Lower lobe of right lung (tissue), 2 donors: ENCODE measurements at regions not wholly inside any gene's neighbourhood (a gene's known extent, or its start where the extent isn't known, plus 50 kb on each side); places are given as distances from the start of the nearest gene placed in this dataset.
"Not testable (repeated sequence)": the region's sequence is repeated elsewhere in the genome, so short reads cannot be mapped to it uniquely, and the experiment has no call there.

Experiments
- ATAC-seq, 2 donors: fragments of 200-7000 bp; cut with Tn5 transposase; one replicate each; pipeline ENCODE4 v1.9.1; 2020 to 2022; ENCODE audit warnings: mild to moderate bottlenecking in 2 of 2, moderate library complexity in 2 of 2
- DNase-seq: peaks from one replicate; pipeline ENCODE4 v3.0.0-alpha.2; 2020
- H3K27ac ChIP-seq: fragments of 200-600 bp; one replicate; pipeline ENCODE4 v1.8.0; 2022
- H3K27me3 ChIP-seq: fragments of 200-600 bp; one replicate; pipeline ENCODE4 v1.8.0; 2022; ENCODE audit warnings: low read depth
- H3K36me3 ChIP-seq: fragments of 200-600 bp; one replicate; pipeline ENCODE4 v1.8.0; 2022; ENCODE audit warnings: mild to moderate bottlenecking
- H3K4me1 ChIP-seq: fragments of 200-600 bp; one replicate; pipeline ENCODE4 v1.8.0; 2022
- H3K4me3 ChIP-seq: fragments of 200-600 bp; one replicate; pipeline ENCODE4 v1.8.0; 2022; ENCODE audit warnings: mild to moderate bottlenecking
- H3K9me3 ChIP-seq: fragments of 200-600 bp; one replicate; pipeline ENCODE4 v1.8.0; 2022
- intact Hi-C: fragments of 100-400 bp; cut with DNase I; formaldehyde crosslinking; loops from one replicate; pipeline ENCODE4 v1.11.0; 2022
- TF ChIP-seq, protein P1 (sequence below): fragments of 200-600 bp; IDR thresholded peaks from one replicate; pipeline ENCODE4 v1.8.0; 2022; ENCODE audit warnings: antibody characterized with exemption, mild to moderate bottlenecking
- donor health status: DM: no; HTN: yes; CAD: no; lungs with severe emphysema.

- Histone ChIP-seq H3K4me3 (no peak overlapping the region), H3K27me3 (no peaks in the 10 kb centered on the region), H3K9me3 (no peaks in the 10 kb centered on the region), H3K27ac (no peak overlapping the region), H3K4me1 (no peaks in the 10 kb centered on the region), H3K36me3 (no peaks in the 10 kb centered on the region)
- ATAC-seq (no peak), DNase-seq (no peak)
- TF ChIP-seq, protein P1, sequence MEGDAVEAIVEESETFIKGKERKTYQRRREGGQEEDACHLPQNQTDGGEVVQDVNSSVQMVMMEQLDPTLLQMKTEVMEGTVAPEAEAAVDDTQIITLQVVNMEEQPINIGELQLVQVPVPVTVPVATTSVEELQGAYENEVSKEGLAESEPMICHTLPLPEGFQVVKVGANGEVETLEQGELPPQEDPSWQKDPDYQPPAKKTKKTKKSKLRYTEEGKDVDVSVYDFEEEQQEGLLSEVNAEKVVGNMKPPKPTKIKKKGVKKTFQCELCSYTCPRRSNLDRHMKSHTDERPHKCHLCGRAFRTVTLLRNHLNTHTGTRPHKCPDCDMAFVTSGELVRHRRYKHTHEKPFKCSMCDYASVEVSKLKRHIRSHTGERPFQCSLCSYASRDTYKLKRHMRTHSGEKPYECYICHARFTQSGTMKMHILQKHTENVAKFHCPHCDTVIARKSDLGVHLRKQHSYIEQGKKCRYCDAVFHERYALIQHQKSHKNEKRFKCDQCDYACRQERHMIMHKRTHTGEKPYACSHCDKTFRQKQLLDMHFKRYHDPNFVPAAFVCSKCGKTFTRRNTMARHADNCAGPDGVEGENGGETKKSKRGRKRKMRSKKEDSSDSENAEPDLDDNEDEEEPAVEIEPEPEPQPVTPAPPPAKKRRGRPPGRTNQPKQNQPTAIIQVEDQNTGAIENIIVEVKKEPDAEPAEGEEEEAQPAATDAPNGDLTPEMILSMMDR, result no peak
- intact Hi-C loops, result no loop called here
Observed at GRCh38 chr6:72561629-72562028, 60.2 kb upstream of the KCNQ5 start.

DNA sequence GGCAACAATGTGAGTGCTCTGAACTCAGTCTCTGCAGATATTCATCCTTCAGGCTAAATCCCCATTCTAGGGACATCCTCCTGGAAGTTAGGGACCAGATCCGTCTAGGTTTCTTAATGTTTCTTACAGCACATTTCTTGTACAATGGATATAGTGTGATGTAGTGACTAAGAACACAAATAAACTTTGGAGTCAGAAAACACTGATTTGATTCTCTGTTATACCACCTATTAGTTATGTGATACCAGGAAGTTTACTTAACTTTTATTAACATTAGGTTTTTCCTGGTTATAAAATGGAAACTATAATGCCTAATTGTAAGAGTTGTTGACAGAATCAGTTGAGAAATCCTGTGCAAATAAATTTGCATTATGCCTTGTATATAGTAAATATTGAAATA, 57.6 kb upstream of the KCNQ5 start:
- Histone ChIP-seq H3K27ac (no peak overlapping the region), H3K27me3 (no peaks in the 10 kb centered on the region), H3K4me1 (no peaks in the 10 kb centered on the region), H3K4me3 (no peak overlapping the region), H3K36me3 (no peaks in the 10 kb centered on the region), H3K9me3 (no peaks in the 10 kb centered on the region)
- intact Hi-C loops, result no loop called here
- TF ChIP-seq, protein P1, result no peak
- DNase-seq (no peak), ATAC-seq (no peak)

DNA sequence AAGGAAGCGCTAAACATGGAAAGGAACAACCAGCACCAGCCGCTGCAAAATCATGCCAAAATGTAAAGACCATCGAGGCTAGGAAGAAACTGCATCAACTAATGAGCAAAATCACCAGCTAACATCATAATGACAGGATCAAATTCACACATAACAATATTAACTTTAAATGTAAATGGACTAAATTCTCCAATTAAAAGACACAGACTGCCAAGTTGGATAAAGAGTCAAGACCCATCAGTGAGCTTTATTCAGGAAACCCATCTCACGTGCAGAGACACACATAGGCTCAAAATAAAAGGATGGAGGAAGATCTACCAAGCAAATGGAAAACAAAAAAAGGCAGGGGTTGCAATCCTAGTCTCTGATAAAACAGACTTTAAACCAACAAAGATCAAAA, 49.9 kb upstream of the KCNQ5 start:
- H3K4me1 ChIP-seq, H3K27ac ChIP-seq, H3K9me3 ChIP-seq, H3K36me3 ChIP-seq, H3K27me3 ChIP-seq, ATAC-seq, DNase-seq, H3K4me3 ChIP-seq, intact Hi-C loops: not testable (repeated sequence)
